Left lobe of liver (tissue), 2 donors: ENCODE measurements at regions not wholly inside any gene's neighbourhood (a gene's known extent, or its start where the extent isn't known, plus 50 kb on each side); places are given as distances from the start of the nearest gene placed in this dataset.

Experiments used
- ATAC-seq: fragments of 200-7000 bp; cut with Tn5 transposase; one replicate; pipeline ENCODE4 v1.9.1; 2020; ENCODE audit warnings: mild to moderate bottlenecking, moderate library complexity
- DNase-seq: peaks from one replicate; pipeline ENCODE4 v3.0.0-alpha.2; 2020; ENCODE audit warnings: low spot score
- donor health status: DM: no; HTN: no; CAD: no; lungs with moderate emphysema.
- donor health status: DM: no; HTN: yes; CAD: no.

DNA sequence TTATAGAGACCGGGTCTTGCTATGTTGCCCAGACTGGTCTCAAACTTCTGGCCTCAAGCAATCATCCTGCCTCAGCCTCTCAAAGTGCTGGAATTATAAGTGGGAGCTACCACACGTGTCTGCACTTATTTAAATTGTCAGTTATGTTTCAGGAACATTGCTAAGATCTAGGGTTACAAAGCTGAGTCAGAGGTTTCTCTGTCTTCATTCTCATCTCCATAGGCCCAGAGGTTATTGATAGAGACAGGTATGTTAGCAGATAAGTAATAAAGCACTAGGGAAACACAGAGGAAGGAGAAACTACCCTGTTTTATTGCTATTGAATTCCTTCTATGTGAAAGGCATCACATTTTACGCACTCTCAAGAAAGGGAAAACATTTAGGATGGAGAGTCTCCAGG, 214.1 kb downstream of the REEP3 start:
- no peak for ATAC-seq
- no peak for DNase-seq

DNA sequence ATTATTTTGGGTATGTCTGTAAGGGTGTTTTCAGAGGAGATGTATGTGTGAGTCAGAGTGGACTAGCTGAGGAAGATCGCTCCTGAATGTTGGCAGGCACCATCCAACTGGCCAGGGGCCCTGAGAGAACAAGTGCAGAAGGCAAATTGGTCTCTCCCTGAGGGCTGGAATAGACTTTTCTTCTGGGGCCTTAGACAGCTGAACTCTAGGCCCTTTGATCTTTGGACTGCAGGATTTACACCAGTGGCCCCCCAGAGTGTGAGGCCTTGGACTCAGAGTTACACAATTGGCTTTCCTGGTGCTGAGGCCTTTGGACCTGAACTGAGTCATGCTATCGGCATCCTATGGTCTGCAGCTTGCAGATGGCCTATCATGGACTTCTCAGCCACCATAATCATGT, 217.2 kb downstream of the REEP3 start:
- ATAC-seq (peak; percentile 91), DNase-seq (peak; percentile 63)

DNA sequence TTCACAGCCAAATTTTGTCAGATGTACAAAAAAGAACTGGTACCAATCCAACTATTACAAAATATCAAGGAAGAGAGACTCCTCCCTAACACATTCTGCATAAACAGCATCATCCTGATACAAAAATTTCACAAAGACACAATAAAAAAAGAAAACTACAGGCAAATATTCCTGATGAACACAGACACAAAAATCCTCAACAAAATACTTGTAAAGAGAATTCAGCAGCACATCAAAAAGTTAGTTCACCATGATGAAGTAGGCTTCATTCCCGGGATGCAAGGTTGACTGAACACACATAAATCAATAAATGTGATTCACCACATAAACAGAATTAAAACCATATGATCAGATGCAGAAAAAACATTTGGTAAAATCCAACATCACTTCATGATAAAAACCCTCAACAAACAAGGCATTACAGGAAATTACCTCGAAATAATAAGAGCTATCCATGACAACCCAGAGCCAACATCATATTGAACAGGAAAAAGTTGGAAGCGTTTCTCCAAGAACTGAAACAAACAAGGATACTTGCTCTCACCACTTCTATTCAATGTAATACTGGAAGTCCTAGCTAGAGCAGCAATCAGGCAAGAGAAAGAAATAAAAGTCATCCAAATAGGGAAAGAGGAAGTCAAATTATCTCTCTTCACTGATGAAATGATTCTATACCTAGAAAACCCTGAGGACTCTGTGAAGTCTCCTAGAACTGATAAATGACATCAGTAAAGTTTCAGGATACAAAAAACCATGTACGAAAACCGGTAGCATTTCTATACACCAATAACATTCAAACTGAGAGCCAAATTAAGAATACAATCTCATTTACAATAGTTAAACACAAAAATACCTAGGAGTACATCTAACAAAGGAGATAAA, 223.1 kb downstream of the REEP3 start:
- DNase-seq (no peak), ATAC-seq (peak; percentile 43)

DNA sequence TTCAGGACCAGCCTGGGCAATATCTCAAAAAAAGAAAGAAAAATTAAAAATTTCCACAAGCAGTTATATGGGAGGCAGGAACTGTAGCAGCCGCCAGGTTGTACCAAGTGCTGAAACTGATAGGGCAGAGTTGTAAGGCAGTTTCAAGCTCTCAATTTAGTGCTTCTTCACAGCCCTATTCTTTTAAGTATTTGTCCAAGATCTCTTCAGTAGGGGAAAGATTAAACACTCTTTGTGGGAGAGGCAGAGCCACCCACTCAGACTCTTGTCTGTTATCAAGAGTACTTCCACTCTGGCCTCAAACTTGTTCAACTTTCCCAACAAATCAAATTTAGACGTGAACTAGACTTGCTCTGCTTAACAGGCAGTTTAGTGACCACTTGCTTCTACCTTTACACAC, 228.7 kb downstream of the REEP3 start:
- no peak for DNase-seq
- ATAC-seq = no peak

DNA sequence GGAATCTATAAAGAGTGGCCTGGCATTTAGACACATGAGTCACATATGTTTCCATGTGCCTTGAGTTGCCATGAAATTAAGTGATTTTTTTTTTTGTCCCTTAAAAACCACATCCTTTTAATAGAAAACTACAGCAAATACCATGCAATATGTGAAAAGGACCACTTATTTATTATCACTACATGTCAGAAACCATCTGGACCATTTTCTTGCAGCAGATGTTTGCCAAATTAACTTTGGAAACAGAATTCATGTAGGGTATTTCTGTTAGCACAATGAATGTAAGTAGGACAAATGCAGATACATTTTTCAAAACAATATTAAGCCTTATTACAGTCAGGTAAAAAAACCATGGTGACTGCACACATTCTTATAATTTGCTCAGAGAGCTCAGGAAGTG, 230.6 kb downstream of the REEP3 start:
- DNase-seq = no peak
- ATAC-seq = no peak

DNA sequence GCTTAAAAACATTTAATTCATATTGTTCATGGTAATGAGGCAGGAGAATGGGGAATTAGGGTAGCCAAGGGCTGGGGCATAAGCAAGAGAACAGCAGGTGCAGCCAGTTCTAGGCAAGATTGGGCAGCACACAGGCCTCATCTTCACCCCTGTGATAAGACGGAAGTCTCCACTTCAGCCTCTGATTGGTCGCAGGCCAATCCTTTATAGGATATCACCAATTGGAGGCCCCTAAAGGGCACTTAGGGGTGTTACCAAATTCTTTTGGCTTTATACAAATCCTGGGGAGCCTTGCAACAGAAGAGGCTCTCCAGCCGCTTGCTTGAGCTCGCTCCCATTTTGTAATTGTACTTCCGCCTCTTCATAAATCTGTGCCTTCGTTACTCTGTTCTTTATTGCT, 231.1 kb downstream of the REEP3 start:
- ATAC-seq (no peak), DNase-seq (no peak)

DNA sequence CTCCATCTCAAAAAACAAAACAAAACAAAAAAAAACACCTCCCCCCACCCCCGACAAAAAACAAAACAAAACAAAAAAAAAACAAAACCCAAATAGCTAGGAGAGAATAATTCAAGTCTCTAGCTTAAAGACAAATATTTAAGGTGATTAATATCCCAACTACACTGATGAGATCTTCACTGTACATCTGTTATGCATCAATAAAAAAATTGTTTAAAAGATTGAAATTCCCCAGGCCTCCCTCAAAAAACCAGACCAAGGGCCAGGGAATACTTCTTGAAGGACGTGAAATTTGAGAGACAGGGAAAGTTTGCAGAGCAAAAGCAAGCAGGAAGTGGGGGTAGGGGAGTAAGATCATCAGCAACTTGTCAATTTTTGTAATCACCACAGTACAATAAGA, 232.6 kb downstream of the REEP3 start:
- ATAC-seq (no peak), DNase-seq (no peak)

DNA sequence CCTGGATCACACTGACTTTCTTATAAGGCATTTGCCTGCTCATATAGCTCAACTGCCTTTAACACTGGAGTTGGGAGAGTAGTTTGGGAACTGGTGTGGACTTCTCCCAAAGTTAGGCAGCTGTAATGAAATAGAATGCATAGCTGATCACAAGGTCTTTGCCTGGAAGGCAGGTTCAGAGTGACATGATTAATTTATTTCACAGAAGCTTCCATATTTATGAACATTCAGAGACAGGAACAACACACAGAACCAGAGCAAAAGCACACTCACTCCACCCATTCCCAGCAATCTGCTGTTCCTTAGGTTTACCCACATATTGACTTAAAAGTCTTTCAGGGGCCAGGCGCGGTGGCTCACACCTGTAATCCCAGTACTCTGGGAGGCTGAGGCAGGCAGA, 234.2 kb downstream of the REEP3 start:
- ATAC-seq = no peak
- no peak for DNase-seq

DNA sequence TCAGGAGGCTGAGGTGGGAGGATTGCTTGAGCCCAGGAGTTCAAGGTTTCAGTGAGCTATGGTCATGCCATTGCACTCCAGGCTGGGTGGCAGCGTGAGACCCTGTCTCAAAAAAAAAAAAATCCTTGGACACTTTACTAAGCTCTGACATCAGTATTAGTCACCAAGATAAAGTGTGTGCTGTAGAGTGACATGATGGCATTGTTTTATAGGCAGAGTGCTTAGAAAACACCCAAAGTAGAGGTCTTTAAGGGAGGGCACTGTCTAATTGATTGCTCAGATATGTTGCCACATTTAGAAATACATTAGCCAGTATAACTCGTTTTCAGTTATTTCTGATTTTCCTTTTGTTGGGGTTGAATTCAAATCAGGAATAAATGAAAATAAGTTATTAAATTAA, 235.9 kb downstream of the REEP3 start:
- no peak for DNase-seq
- ATAC-seq = no peak

DNA sequence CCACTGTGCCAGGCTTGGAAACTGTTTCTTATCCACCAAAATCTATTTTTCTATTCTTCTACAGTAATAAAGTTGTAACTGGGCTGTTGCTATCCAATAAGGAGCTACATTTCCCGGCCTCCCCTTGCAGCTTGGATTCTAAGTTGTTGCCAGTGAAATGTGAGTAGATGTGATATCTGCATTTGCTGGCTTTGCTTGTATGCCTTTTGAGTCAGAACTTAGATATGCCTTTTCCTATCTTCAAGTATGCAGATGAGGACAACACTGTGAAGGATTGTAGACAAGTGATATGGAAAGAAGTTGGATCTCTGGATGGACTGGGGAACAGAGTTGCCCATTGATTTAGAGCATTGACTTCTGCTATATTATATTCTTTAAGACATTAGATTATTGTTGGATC, 236.9 kb downstream of the REEP3 start:
- ATAC-seq = no peak
- no peak for DNase-seq

DNA sequence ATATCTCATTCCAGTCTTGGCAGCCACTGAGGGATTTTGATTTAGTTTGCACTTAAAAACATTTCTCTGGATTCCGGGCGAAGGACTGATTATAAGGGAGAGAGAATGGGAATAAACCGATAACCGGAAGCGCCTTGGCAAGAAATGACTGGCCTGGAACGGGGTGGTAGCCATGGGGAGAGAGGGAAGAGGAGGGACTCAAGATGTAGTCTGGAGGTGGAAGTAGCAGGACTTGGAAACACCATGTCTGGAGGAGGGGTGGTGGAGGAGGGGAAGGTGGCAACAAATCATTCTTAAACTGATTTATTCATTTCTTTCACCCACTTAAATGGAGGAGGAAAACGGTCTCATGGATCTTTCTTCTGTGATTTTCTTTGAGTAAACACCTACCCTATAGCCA, 238.1 kb downstream of the REEP3 start:
- ATAC-seq = no peak

DNA sequence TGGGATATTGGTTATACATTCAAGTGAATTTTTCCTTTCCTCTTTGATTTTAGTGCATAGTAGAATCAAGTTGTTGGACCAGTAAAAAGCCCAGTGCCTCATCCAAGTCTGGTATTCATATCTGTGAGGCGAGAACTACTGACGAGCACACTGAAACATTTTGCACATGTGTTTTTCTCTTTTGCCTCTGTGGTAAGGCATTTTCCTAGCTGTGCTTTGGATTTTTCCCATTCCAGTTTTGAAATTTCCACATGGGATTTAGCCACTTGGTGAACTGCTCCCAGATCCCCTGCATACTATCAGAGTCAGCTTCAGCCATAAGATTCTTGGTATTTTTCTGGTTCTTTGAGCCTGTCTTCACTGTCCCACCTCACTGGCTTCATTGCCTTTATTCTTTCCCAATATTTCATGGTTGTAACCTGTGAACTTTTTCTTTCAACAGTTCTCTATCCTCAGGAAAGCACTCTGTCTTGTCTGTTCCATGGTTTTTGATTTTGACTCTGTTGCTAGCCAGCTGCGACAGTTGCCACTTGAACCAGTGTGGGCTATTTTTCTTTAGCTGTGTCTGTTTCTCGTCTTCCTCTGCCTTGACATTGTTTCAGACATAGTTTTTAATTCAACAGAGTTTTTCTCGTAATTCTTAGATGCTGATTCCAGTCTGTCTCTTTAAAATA, 239.0 kb downstream of the REEP3 start:
- DNase-seq (no peak), ATAC-seq (no peak)

More for the DNA sequence above, 238.1 kb downstream of the REEP3 start:
- DNase-seq = no peak

DNA sequence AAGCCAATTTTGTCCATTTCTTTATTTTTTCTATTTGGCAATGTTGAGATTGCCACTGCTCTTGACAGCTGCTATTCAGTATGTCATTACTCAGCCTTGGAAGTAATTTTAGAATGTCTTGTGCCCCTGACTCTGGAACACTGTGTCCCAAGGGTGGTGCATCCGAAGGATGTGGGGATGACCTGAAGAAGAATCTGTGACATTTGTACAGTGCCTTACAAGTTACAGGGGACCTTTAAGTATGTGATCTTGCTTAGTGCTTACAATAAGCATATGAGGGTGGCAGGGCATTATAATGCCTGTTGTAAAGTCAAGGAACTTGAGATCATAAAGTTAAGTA, 239.5 kb downstream of the REEP3 start:
- ATAC-seq = no peak
- DNase-seq = no peak

DNA sequence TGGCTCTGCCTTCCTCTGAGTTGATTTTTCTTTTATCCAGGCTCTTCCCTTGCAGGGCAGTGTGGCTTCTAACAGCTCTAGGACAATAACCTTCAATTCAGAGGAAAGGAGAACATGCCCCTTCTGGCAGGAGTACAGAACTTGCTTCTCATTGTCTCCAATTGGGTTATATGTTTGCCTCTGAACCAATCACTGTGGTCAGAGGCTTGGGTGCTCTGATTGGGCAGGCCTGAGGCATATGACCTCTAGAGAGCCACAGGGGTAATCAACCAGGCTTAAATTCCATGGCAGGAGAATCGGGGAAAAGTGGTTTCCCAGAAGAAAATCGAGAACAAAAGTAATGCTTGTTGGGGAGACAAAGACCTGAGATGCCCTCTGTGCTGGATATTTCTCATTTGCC, 240.0 kb downstream of the REEP3 start:
- DNase-seq (no peak), ATAC-seq (no peak)

DNA sequence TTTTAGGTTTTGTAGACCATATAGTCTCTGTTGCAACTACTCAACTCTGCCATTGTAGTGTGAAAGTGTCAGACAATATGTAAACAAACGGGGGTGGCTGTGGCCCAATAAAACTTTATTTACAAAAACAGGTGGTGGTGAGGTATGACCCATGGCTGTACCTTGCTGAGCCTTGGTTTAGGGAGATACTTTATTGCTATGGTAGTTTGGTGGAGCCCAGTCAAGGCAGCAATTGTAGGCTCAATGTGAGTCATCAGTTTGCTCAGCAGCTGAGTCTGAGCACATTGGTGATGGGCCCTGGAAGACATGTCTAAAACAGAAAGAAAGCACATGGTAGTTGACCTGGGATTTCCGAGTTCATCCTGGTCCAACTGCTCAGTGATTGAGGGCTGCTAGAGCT, 242.5 kb downstream of the REEP3 start:
- ATAC-seq (no peak), DNase-seq (no peak)

DNA sequence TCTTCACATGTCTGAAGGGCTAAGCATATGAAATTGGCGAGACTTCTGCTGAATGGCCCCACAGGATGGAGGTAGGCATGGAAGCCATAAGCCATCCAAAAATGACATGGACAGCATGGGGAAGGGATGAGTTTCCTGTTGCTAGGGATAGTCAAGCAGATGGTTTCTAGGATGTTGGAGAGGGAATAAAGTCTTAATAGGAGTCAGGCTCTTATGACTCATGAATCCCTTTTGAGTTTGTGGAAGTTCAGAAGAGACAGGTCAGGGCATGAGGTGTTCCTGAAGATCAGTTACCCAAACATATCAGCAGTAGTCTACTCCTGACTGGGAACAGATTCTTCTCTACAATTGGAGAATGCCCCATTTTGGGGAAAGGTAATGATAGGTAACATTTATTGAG, 243.9 kb downstream of the REEP3 start:
- DNase-seq (no peak), ATAC-seq (no peak)

DNA sequence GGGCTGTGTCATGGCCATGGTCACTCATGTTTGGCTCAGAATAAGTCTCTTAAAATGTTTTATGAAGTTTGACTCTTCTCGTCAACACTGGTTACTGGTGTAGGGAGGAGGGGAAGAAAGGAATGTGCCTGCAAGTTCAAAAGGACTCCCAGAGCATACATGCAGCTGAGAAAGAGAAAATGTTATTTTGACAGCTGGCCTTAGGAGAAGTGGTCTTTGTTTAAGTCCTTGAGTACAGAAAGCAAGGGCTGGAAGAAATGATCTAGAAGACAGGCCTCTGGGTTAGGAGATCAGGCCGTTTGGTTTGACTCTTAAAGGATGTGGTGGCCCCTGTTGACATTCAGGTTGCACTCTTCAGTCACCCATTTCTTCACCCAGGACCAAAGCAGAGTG, 245.5 kb downstream of the REEP3 start:
- DNase-seq = no peak
- ATAC-seq = peak; percentile 23

DNA sequence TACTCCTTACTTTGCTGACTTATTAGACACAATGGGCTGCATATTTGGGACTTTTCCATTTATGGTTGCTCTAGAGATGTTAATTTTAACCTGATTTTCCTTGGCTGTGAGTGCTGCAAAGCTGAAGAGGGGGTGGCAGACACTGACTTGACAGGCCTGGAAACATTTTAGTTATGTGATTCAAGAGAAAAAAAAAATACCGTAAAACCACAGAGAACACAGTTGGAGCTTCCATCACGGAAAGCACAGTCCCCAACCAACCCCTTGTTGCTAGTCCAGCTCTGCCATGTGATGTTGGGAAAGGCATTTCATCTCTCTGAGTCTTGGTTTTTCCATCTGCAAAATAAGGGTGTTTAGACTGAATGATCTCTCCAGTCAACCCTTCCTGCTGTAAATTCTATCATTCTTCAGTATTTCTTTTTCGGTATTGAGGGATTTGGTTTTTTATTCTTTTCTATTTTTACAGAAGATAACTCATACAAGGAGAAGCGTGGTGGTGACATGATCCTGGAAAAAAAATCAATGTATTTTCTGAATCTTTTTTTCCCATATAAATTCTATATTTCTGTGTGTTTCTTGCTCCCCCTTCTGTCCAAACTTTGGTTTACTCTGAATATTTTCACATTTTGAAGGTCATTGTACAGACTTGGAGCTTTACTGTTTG, 246.1 kb downstream of the REEP3 start:
- ATAC-seq (peak; percentile 62), DNase-seq (no peak)

DNA sequence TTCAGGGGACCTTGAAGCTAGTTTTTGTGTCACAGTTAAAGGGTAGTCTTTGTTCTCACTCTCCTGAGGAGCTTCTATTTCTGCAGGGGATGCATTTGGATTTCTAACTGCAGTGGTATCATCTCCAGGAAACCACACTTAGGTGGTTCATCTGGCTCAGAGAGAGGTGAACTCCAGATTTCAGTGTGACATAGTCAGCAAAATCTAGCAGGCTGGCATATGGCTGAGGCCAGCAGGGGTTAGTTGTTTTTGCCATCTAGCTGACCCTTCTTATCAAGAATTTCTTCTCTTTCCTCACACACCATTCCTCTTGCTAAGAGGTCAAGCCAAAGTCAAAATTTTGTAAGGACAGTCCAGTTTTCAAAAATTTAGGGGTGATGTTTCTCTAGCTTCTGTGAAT, 248.2 kb downstream of the REEP3 start:
- DNase-seq = peak; percentile 47

DNA sequence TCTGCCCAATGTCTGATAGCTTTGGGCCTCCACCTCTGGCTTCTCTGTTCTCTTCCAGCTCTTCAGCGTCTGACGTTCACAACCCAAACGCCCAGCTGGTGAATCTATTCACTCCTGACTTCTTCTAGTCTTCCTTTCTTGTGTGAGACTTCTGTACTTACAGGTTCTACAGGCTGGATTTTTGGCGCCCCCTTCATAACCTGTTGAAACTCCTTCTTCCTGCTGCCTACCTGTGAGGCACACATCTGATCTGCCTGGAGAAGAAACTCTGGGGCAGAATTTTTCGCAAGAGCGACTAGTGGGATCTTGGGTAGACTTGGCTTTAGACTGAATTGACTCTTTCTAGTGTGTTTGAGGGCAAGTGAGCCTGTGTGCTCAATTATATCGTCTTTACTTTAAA, 249.3 kb downstream of the REEP3 start:
- DNase-seq = no peak
- no peak for ATAC-seq

More for the DNA sequence above, 248.2 kb downstream of the REEP3 start:
- ATAC-seq = peak; percentile 74

DNA sequence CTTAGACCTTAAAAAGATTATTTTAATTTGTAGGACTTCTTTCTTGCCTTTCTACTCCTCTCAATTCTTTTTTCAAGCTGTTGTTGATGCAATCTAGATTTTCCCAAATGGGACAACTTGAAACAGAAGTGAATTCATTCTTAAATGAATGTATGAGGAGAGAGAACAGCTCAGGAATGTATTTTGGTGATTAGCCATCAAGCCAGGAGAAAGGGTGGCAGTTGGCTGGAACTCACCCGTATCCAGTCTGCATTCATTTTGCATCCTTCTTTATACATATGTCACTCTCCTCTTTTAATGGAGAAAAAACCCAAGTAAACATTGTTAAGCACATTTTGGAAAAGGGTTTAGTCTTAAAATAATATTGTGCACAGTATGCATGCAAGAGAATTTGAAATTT, 251.3 kb downstream of the REEP3 start:
- no peak for ATAC-seq
- no peak for DNase-seq

DNA sequence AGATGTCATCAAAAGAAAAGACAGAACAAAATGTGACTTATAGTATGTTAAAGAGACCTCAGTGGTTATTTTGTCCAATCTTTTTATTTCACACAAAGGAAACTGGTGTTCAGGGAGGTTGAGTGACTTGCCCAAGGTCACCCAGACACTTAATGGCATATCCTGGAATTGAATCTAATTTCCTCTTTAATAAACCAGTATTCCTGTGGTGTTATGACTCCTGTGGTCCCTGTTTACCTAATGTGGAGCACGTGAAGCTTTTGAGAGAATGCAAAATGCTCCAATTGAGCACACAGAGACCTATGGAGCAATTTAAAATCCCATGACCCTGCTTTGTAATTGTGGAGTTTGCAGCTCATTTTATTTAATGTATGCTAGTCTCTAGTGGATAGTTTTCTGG, 251.9 kb downstream of the REEP3 start:
- DNase-seq (no peak), ATAC-seq (no peak)
